T-helper 1 cell (primary cell): ENCODE measurements at regions not wholly inside any gene's neighbourhood (a gene's known extent, or its start where the extent isn't known, plus 50 kb on each side); places are given as distances from the start of the nearest gene placed in this dataset.
A peak's percentile ranks its signal among the peaks of the same experiment; 100 is the strongest.

ENCODE experiments used
- DNase-seq, 5 donors: peaks; one replicate each; pipeline ENCODE4 v3.0.0-alpha.2; 2012 to 2020

GRCh38 chr3:16810593-16811367 is 74.0 kb upstream of the PLCL2 start:
- no peak for DNase-seq

- no peak for DNase-seq
Measured at GRCh38 chr3:16811950-16812349, 72.8 kb upstream of the PLCL2 start.

GRCh38 chr3:16813336-16813735 is 71.4 kb upstream of the PLCL2 start:
- no peak for DNase-seq

- DNase-seq: peak in 1 of 5 donors; percentile 28
Measured at GRCh38 chr3:16816048-16816780, 68.5 kb upstream of the PLCL2 start.

GRCh38 chr3:16817197-16817596 is 67.6 kb upstream of the PLCL2 start:
- no peak for DNase-seq

- no peak for DNase-seq
Measured at GRCh38 chr3:16818194-16818593, 66.6 kb upstream of the PLCL2 start.

GRCh38 chr3:16818945-16819344 is 65.8 kb upstream of the PLCL2 start:
- no peak for DNase-seq

- no peak for DNase-seq
Measured at GRCh38 chr3:16820485-16820884, 64.3 kb upstream of the PLCL2 start.

GRCh38 chr3:16821053-16821452 is 63.7 kb upstream of the PLCL2 start:
- no peak for DNase-seq

- DNase-seq: peak in 1 of 5 donors; percentile 71
Measured at GRCh38 chr3:16824081-16824696, 60.6 kb upstream of the PLCL2 start.

GRCh38 chr3:16825617-16826204 is 59.0 kb upstream of the PLCL2 start:
- no peak for DNase-seq

GRCh38 chr3:16828815-16829214 is 55.9 kb upstream of the PLCL2 start:
- DNase-seq: peak; percentile 12 to 66 (median 38)

GRCh38 chr3:16831846-16832245 is 52.9 kb upstream of the PLCL2 start:
- no peak for DNase-seq

GRCh38 chr3:16834214-16834613 is 50.5 kb upstream of the PLCL2 start:
- DNase-seq: no peak

- no peak for DNase-seq
Measured at GRCh38 chr3:16834753-16835152, 50.0 kb upstream of the PLCL2 start.
